GM19324 (cell line): ENCODE measurements at regions not wholly inside any gene's neighbourhood (a gene's known extent, or its start where the extent isn't known, plus 50 kb on each side); places are given as distances from the start of the nearest gene placed in this dataset.
A peak's percentile ranks its signal among the peaks of the same experiment; 100 is the strongest.
"Not testable (repeated sequence)": the region's sequence is repeated elsewhere in the genome, so short reads cannot be mapped to it uniquely, and the experiment has no call there.

Experiments used
- ATAC-seq: cut with Tn5 transposase; IDR thresholded peaks from one replicate; pipeline ENCODE4 v1.9.1; 2021; ENCODE audit warnings: mild to moderate bottlenecking, moderate library complexity; ENCODE audit not compliant: unreplicated experiment, low FRiP score

GRCh38 chr1:232579958-232580941, 49.7 kb downstream of the SIPA1L2 start:
- no peak for ATAC-seq

GRCh38 chr1:232579466-232579865, 50.5 kb downstream of the SIPA1L2 start:
- no peak for ATAC-seq

- peak; percentile 58 for ATAC-seq
Measured at GRCh38 chr1:232578651-232579195, 51.2 kb downstream of the SIPA1L2 start.

- ATAC-seq, result no peak
Measured at GRCh38 chr1:232577772-232578171, 52.2 kb downstream of the SIPA1L2 start.

- ATAC-seq, result no peak
Measured at GRCh38 chr1:232576537-232576936, 53.4 kb downstream of the SIPA1L2 start.

GRCh38 chr1:232575763-232576040, 54.2 kb downstream of the SIPA1L2 start:
- ATAC-seq, result no peak

GRCh38 chr1:232574889-232575762, 54.8 kb downstream of the SIPA1L2 start:
- no peak for ATAC-seq

- no peak for ATAC-seq
Measured at GRCh38 chr1:232574077-232574476, 55.9 kb downstream of the SIPA1L2 start.

GRCh38 chr1:232571523-232571922, 58.4 kb downstream of the SIPA1L2 start:
- no peak for ATAC-seq

- ATAC-seq, result no peak
Measured at GRCh38 chr1:232570007-232570406, 59.9 kb downstream of the SIPA1L2 start.

GRCh38 chr1:232569554-232569921, 60.4 kb downstream of the SIPA1L2 start:
- not testable (repeated sequence) for ATAC-seq

- ATAC-seq, result no peak
Measured at GRCh38 chr1:232568906-232569553, 60.9 kb downstream of the SIPA1L2 start.

GRCh38 chr1:232568331-232568852, 61.5 kb downstream of the SIPA1L2 start:
- ATAC-seq, result no peak

GRCh38 chr1:232566093-232566492, 63.8 kb downstream of the SIPA1L2 start:
- no peak for ATAC-seq

GRCh38 chr1:232562855-232563510, 67.0 kb downstream of the SIPA1L2 start:
- ATAC-seq, result no peak

GRCh38 chr1:232561381-232561780, 68.6 kb downstream of the SIPA1L2 start:
- no peak for ATAC-seq

GRCh38 chr1:232560940-232561339, 69.0 kb downstream of the SIPA1L2 start:
- no peak for ATAC-seq

GRCh38 chr1:232558954-232559353, 71.0 kb downstream of the SIPA1L2 start:
- no peak for ATAC-seq

- ATAC-seq, result no peak
Measured at GRCh38 chr1:232557502-232558191, 72.3 kb downstream of the SIPA1L2 start.
